Superior temporal gyrus (tissue), 1 donor: ENCODE measurements at regions not wholly inside any gene's neighbourhood (a gene's known extent, or its start where the extent isn't known, plus 50 kb on each side); places are given as distances from the start of the nearest gene placed in this dataset.

Experiments used
- DNase-seq: peaks from one replicate; pipeline ENCODE4 v3.0.0-alpha.2; 2016; ENCODE audit errors: extremely low spot score

DNA sequence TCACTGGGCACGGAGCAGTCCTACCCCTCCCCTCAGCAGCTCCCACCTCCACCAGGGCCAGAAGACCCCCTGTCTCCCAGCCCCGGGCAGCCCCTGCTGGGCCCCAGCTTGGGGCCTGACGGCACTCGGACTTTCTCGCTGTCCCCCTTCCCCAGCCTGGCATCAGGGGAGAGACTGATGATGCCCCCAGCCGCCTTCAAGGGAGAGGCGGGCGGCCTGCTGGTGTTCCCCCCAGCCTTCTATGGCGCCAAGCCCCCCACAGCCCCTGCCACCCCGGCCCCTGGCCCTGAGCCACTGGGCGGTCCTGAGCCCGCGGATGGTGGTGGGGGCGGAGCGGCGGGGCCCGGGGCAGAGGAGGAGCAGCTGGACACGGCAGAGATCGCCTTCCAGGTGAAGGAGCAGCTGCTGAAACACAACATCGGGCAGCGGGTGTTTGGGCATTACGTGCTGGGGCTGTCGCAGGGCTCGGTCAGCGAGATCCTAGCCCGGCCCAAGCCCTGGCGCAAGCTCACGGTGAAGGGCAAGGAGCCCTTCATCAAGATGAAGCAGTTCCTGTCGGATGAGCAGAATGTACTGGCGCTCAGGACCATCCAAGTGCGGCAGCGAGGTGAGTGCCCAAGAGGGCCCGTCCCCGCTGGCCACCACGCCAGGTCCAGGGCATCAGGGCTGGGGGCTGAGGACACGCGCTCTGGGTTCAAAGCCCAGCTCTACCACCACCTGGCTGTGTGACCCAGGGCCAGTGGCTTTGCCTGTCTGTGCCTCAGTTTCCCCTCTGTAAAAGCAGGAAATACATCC, 58.6 kb downstream of the PHETA1 start:
- no peak for DNase-seq

DNA sequence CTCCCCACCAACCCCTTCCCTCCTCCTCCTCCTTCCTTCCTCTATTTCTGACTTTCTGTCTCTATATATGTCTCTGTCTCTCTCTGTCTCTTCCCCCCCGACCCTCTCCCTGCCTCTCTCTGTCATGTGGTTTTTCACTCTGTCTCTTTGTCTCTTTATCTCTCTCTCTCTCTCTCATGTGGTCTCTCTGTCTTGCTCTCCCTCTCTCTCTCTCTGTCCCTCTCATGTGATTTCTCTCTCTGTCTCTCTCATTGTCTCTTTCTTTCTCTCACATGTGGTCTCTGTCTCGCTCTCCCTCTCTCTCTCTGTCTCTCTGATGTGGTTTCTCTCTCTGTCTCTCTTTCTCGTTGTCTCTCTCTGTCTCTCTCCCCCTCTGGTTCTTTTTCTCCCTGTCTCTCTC, 59.3 kb downstream of the PHETA1 start:
- DNase-seq = no peak

DNA sequence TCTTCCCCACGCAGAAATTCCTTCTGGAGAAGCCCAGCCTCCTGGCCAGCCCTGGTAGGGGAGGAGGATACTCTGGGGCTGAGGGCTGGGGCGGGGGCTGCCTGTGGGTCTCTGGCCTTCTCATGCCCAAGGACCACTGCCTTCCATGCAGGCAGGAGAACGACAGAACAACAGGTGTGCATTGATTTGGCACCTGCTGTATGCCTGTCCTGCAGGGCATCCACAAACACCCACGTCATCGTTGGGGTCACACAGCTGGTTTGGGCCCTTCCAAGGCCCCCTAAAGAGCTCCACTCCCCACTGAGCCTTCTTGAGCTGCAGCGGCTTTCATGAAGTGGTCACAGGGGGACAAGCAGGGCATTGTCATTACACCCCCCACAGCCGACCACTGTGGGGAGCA, 60.4 kb downstream of the PHETA1 start:
- DNase-seq = no peak

DNA sequence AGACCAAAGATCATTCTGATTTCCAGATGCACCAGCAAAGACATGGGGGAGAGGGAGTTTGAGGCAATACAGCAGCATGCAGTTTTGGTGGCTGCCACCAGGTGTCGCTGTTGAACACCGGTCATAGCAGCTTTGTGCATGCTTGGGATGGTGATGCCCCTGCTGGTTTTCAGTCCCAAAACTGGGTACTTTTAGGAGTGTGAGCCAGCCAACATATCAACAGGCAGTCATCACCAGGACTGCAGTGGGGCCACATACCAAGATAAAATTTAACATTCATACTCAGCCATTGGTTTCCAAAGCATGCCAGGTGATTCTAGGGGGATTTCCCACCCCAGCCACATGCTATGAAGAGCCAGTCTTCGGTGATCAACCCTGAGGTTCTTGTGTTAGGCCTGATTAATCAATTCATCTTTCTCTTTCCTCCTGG, 64.2 kb downstream of the PHETA1 start:
- DNase-seq = no peak

DNA sequence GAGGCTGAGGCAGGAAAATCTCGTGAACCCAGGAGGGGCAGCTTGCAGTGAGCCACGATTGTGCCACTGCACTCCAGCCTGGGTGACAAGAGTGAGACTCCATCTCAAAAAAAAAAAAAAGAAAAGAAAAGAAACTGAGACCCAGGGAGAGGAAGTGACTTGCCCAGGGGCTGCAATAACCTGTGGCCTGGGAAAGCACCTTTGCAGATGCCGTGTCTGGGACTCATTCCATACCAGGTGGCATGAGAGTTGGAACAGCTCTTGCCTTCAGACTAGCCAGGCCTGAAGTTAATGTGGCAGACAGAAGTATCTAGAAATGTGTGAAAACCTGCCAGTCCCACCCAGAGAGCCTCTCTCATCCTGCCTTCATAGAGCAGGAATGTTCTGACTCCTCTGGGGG, 65.4 kb downstream of the PHETA1 start:
- no peak for DNase-seq

DNA sequence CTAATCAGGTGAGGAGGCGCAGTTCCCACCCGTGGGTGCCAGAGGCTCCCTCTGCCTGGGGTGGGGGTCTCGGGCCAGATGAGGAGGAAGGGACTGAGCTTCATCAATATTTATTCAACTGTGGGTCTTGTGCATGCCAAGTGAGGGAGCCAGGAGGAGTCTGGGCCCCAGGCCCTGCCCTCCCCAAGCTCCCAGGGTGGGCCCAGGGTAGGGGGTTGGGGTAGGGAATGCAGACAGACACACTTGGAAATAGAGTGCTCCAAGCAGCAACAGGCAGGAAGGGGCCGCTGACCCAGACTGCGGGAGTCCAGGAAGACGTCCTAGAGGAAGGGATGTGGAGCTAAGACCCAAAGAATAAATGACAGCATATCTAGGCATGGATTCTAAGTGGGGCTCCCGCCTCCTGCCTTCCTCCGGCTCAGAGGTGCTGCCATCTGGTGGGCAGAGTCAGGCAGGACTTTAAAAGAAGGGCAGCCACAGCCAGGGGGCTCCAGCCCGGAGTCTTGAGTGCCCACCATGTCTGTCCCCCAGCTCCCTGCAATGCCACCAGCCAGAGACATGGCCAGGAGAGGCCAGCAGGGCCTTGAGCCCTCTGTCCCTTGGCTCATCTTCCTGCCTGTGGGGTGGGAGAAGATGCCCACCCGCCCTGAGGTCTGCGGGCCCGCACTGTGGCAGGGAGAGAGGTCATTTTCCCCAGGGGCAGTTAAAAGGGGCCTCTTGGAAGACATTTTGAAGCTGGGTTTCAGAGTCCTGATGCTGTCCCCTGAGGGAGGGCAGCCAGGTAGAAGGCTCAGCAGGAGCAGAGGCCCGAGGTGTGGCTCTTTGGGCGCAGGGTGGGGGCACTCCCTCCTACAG, 70.1 kb downstream of the PHETA1 start:
- DNase-seq = peak; percentile 59

DNA sequence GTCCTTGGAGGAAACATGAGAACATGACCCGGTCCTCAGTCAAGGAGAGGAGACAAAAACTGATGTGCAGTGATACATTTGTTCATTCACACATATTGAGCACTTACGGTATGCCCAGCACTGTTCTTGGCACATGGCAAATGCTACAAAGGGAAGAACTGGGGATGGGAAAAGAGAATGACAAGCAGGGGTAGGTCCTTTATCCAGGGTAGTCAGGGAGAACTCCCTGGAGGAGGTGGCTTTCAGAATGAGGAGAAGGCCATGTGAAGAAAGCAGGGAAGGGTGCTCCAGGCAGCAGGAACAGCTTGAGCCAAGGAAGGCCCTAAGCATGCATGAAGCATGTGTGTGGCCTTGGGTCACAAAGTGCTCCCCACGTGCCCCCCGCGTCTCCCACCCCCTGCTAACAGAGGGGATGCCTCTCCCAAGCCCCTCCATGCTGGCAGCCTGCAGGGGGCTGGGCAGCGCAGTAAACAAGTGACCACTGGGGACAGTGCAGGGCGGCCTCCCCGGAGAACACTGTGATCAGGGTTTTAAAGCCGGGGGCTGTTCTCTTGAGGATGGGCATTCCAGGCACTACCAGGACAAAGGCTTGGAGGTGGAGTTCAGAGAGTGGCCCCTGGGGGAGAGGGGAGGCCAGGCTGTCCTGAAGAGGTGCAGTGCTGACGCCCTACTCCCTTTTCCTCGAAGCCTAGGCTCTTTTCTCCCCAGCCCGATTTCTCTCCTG, 71.0 kb downstream of the PHETA1 start:
- DNase-seq = no peak

DNA sequence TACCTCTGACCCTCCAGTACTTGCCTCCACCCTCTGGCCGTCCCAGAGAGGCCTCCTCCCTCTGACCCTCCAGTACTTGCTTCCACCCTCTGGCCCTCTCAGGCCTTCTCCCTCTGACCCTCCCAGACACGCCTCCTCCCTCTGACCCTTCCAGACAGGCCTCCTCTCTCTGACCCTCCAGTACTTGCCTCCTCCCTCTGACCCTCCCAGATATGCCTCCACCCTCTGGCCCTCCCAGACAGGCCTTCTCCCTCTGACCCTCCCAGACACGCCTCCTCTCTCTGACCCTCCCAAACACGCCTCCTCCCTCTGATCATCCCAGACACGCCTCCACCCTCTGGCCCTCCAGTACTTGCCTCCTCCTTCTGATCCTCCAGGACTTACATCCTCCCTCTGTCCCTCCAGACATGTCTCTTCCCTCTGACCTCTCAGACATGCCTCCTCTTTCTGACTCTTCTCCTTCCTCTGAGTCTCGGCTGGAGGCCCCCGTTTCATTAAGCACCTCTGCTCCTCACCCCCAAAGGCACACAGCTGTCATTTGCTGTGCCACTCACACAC, 71.9 kb downstream of the PHETA1 start:
- no peak for DNase-seq

DNA sequence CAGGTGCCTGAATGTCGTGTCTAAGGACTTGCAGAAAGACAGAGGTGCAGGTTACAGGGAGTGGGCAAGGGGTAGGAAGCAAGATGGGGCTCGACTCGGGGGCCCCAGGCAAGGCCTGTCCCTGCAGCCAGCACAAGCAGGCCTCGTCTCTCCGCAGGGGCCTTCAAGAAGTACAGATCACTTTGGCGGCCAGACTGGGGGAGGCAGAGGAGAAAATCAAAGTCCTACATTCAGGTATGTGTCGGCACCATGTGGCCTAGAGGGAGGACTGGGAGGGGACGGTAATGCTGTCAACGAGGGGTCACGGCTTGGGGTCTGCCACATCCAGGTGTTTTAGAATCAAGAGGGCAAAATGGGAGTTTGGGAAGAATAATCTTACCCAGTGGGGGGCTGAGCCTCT, 73.7 kb downstream of the PHETA1 start:
- no peak for DNase-seq

DNA sequence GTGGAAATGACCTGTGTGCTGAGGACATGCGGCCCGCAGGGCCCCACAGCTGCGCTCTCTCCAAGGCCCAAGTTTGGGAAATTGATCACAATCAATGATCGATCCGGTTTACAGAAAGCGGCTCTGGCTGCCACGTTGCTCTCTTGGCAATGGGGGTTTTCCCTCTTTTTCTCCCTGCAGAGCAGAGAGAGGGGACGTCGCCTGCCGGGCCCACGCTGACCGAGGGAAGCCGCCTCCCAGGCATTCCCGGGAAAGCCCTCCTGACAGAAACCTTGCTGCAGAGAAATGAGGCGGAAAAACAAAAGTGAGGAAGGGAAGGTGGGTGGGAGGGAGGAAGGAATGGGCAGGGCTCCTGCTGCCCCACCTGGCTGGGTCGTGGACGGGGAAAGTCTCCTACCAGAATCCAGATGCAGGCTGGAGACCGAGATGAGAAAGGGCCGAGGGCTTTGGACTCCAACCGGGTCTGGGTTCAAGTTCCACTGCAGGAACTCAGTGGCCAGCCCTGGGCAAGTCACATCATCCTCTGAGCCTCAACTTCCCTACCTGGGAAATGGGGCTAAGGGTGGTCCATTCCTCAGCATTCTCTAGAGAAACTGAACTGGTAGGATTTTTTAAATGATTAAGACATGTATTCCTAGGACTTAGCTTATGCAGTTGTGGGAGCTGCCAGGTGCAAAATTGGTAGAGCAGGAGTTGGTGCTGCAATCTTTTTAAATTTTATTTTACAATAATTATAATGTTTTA, 75.5 kb downstream of the PHETA1 start:
- DNase-seq = no peak

DNA sequence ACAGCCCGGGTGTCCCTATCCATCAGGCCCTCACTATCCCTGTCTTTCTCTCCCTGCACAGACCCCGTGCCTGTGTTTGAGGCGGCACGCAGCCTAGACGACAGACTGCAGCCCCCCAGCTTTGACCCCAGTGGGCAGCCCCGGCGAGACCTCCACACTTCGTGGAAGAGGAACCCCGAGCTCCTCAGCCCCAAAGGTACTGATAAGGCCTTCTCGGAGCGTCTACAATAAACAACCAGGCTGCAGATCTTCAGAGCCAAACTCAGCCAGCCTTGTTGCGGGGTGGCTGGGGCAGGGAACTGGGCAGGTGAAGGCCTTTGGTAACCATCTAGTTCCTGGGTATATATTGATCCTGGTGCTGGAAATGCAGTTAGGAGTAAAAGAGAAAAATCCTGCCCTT, 77.5 kb downstream of the PHETA1 start:
- no peak for DNase-seq

DNA sequence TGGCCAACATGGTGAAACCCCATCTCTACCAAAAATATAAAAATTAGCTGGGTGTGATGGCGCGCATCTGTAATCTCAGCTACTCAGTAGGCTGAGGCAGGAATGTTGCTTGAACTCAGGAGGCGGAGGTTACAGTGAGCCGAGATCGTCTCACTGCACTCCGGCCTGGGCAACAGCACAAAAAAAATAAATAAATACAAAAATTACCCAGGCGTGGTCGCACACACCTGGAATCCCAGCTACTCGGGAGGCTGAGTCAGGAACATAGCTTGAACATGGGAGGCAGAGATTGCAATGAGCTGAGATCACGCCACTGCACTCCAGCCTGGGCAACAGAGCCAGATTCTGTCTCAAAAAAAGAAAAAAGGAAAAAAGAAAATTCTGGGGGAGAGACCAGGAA, 80.1 kb downstream of the PHETA1 start:
- DNase-seq = no peak

DNA sequence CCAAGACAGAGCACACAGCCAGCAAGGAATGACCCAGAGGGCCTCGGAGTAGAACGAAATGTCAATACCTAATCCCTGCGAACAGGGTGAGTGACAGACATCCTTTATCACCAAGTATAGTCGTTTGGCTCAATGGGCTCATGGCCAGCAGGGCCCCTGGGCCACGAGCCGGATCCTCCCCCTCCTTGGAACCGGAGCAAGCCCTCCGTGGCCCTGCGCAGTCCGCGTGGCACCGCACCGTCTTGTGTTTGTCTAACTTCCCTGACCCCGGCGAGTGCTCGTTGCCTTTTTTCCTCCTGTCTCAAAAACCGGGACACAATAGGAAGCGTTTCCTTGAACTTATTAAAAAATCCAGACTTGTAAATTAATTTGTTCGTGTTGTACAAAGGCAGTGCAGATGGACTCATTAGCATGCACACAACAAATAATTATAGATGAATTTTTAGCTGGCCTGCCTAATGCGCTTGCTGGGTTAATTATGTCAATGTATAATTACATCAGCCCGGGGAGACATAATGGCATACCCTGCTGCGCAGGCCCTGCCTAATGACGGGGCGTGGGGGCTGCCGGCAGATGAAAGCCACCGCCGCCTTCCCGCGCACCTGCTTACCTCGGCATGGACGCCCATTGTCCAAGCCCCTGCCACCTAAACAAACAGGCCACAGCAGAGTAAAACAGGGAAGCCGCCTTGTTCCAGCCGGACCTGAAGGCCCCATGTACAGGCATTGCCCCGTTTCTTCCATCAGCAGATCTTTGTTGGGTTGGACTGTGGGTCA, 81.6 kb downstream of the PHETA1 start:
- no peak for DNase-seq

DNA sequence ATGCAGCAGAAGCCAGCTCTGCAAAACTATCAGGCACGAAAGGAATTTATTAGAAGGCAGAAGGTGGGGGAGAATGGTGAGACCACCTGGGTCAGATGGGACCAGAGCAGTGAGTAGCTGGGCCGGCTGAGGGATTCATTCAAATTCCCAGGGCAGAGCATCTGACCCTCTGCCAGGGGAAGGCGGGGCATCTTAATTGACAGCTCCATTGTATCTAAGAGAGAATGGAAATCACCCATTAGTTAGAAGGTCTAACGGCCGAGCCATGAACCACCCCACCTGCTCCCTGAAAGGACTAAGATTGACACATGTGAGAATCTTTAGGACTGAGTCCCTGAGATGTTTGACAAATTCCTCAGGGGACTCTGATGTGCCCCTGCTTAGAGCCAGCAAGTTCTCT, 83.7 kb downstream of the PHETA1 start:
- no peak for DNase-seq

DNA sequence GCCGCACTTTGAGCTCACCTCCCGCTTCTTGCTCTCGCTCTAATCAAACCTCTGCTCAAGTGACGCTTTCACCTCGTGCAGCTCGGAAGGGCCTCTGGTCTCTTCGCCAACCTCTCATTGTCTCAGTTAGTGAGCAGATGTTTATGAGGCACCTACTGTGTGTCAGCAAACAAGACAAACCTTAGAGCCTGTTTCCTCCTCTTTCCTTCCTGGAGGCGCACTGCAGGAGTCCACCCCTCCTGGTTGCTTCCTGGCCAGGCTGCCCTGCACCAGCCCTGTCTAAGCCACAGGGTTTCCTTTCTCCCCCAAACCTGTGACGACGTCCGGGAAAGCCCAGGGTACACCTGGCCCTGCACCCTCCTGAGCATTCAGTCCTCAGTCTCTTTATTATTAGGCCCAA, 84.2 kb downstream of the PHETA1 start:
- no peak for DNase-seq

DNA sequence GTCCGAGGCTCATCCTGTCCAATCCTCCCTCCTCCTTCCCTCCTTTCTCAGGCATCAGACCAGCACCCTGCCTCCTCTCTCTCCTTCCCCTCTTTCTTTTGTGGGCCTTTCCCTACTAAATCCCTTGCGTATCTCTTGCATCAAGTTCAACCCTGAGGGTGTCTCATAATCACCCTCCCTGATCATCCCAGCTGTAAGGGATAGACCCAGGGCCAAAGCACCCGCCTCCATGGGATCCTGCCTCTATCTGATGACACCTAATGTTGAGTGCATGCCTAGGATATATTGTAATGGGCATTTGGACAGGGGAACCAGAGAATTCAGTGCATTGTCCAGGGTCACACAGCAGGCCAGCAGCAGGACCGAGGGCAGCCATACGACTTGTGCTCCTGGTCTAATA, 84.9 kb downstream of the PHETA1 start:
- DNase-seq = no peak

DNA sequence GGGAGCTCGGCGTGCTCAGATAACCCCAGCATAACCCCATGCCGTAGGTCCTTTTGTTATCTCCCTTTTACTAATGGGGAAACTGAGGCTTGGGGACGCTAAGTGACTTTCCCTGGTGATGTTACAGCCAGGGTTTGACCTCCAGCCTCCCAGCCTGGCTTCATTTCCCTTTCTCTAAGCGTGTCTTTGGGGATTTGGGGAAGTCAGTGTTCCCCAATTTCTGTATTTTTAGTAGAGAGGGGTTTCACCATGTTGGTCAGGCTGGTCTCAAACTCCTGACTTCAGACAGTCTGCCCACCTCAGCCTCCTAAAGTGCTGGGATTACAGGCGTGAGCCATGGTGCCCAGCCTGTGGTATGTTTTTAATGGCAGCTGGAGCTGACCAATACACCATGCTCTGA, 85.4 kb downstream of the PHETA1 start:
- DNase-seq = no peak

DNA sequence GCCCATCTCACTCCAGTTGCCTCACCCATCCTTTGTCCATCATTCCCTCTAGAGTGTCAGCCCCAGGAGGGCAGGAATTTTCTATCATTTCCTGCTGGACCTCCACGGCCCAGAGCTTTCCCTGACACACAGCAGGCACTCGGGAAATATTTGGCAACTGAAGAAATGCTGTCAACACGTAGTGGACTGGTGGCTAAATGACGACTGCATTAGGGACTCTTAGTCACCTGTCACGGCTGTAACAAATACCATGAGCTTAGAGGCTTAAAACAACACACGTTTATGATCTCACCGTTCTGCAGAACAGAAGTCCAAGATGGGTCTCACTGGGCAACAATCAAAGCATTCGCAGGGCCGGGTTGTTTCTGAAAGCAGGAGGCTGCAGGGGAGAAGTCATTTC, 91.3 kb downstream of the PHETA1 start:
- no peak for DNase-seq

DNA sequence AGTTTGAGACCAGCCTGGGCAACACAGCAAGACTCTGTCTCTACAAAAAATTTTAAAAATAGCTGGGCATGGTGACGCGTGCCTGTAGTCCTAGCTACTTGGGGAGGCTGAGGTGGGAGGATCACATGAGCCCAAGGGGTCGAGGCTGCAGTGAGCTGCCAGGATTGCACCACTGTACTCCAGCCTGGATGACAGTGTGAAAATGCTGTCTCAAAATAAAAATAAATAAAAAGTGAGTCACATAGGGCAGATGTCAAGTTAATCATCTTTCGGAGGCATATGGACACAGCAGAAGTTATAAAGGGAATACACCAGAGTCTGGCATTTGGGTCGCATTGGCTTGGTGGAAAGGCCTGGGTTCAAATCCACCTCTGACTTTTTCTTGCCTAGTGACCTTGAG, 92.7 kb downstream of the PHETA1 start:
- DNase-seq = no peak

DNA sequence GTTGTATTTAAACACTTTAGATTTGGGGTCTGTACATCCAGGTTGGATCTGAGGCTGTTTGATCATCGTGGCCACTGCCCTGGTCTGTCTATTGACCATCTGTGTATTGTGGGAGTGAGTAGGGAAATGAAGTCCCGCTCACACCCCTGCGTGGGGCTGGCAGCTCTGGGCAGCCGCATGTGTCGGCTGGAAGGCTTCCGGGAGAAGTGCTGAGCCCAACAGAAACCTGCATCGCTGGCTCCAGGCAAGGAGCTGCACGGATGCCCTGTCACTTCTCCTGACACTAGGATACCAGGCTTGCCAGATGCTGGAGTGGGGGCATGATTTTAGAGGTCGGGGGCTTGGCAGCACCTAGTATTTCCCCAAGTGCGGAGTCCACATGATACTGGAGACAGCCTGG, 93.6 kb downstream of the PHETA1 start:
- no peak for DNase-seq

DNA sequence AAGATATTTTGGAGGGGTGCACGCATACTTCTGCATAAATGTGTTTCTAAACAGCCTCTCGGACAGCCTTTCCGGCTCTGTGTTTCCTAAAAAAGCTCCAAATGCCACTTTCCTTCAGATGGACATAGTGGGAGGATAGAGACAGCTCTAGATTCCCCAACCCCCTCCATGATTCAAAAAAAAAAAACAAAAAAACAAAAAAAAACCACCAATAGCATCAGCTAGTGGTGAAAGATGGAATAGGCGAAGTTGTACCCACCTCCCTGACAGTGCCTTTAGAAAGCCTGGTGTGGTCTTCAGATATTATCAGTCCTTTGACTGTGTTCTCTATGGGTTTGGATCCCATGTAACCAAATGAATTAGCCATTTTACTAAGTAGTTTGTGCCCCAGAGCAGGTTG, 94.1 kb downstream of the PHETA1 start:
- DNase-seq = peak; percentile 50
